A673 (cell line): ENCODE measurements at regions not wholly inside any gene's neighbourhood (a gene's known extent, or its start where the extent isn't known, plus 50 kb on each side); places are given as distances from the start of the nearest gene placed in this dataset.

Source experiments
- BruUV-seq: library from RNA; stranded (reverse); fragments of 400-500 nt; replicated peaks from 2 replicates; lab custom pipeline; 2021; lab: Mats Ljungman, UMichigan
- CTCF ChIA-PET: fragments of 300-600 bp; sonication (Branson Sonifier 250); formaldehyde crosslinking; loops from one replicate; lab custom pipeline; 2022; ENCODE audit warnings: antibody characterized with exemption; lab: Charles Lee
- POLR2A ChIA-PET: fragments of 300-600 bp; sonication (Branson Sonifier 250); formaldehyde crosslinking; loops from one replicate; lab custom pipeline; 2022; ENCODE audit warnings: antibody characterized with exemption; ENCODE audit not compliant: low non-redundant PET; lab: Charles Lee
- DNase-seq: peaks from one replicate; pipeline ENCODE4 v3.0.0-alpha.2; 2015; ENCODE audit warnings: low spot score
- H3K27ac ChIP-seq: fragments of 200-600 bp; sonication (generic); 2 replicates; pipeline ENCODE4 v1.5.1; 2016; ENCODE audit warnings: mixed run types, low read depth, mild to moderate bottlenecking, mixed read lengths, antibody characterized with exemption, low read length; ENCODE audit not compliant: poor library complexity, severe bottlenecking
- H3K27me3 ChIP-seq: fragments of 200-600 bp; sonication (generic); replicated peaks from 2 replicates; pipeline ENCODE4 v1.6.1; 2017; ENCODE audit warnings: mixed run types, low read depth, mild to moderate bottlenecking, mixed read lengths, antibody characterized with exemption, low read length; ENCODE audit not compliant: insufficient read depth, poor library complexity
- H3K36me3 ChIP-seq: fragments of 200-600 bp; sonication (generic); 2 replicates; pipeline ENCODE4 v1.6.1; 2016; ENCODE audit warnings: mixed run types, mild to moderate bottlenecking, mixed read lengths, antibody characterized with exemption, low read length; ENCODE audit not compliant: insufficient read depth, poor library complexity, severe bottlenecking
- H3K4me1 ChIP-seq: fragments of 200-600 bp; sonication (generic); 2 replicates; pipeline ENCODE4 v1.6.1; 2017; ENCODE audit warnings: mixed run types, mild to moderate bottlenecking, mixed read lengths, antibody characterized with exemption, low read length; ENCODE audit not compliant: insufficient read depth, poor library complexity, severe bottlenecking
- H3K4me3 ChIP-seq: fragments of 200-600 bp; sonication (generic); 2 replicates; pipeline ENCODE4 v1.5.1; 2016; ENCODE audit warnings: low read depth, mixed run types, mild to moderate bottlenecking, mixed read lengths, low read length; ENCODE audit not compliant: poor library complexity, severe bottlenecking
- H3K9me3 ChIP-seq: fragments of 200-600 bp; sonication (generic); 2 replicates; pipeline ENCODE4 v1.6.1; 2016; ENCODE audit warnings: mixed run types, low read depth, mild to moderate bottlenecking, mixed read lengths, antibody characterized with exemption, low read length; ENCODE audit not compliant: poor library complexity, severe bottlenecking
- CTCF ChIP-seq: fragments of 300-800, 200-600 bp; sonication (generic); conservative IDR thresholded peaks from 2 replicates; pipeline ENCODE4 v1.5.1; 2017; ENCODE audit warnings: low read depth, mild to moderate bottlenecking, antibody characterized with exemption, low read length, moderate library complexity, mixed read lengths
- EZH2 ChIP-seq: fragments of 200-600 bp; sonication (generic); IDR thresholded peaks from 2 replicates; pipeline ENCODE4 v1.6.1; 2017; ENCODE audit warnings: borderline replicate concordance, low read depth, mild to moderate bottlenecking, mixed read lengths, antibody characterized with exemption, low read length; ENCODE audit not compliant: poor library complexity, severe bottlenecking
- intact Hi-C: fragments of 100-400 bp; cut with micrococcal nuclease; formaldehyde crosslinking; loops from one replicate; pipeline ENCODE4 v1.10.0; 2022; ENCODE audit not compliant: unreplicated experiment

DNA sequence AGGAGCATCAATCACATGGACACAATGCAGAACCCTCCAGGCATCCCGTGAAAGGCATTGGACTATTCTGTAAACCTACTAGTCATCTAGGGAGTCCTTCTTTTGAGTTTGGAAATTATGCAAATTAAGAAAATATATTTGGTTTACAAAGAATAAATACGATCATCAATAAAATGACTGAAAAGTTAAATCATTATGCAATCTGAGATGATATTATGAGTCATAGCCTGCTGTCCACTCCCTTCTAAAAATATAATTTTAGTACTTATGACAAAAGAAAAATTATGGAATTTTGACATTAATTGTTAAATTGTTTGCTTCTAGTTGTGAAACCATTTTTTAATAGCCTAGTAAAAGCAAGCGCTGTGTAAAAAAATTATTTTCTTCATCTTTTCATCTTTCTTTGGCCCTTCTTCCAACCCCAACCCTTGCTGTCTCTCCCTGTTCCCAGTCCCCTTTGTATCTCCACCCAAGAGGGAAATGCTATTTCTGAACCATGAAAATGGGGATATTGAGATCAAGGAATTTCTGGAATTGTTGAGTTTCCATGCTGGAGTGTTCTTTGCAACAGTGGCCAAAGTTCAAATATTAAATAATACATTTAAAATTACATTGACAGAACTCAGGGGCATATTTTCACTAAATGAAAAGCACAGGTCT lies 599.8 kb downstream of the COL12A1 start:
- POLR2A ChIA-PET, result no interaction called here
- peaks cover 8% of the 10 kb centered on the region for H3K4me1 ChIP-seq
- intact Hi-C loops, result no loop called here

GRCh38 chr6:74604279-74604678 lies 601.6 kb downstream of the COL12A1 start:
- intact Hi-C loops, result no loop called here

More for the DNA sequence above, 599.8 kb downstream of the COL12A1 start:
- CTCF ChIA-PET, result no interaction called here
- DNase-seq, result no peak
- Histone ChIP-seq H3K9me3 (no peaks in the 10 kb centered on the region), H3K27me3 (no peaks in the 10 kb centered on the region), H3K27ac (no peak overlapping the region), H3K4me3 (no peak overlapping the region), H3K36me3 (no peaks in the 10 kb centered on the region)
- no TSS peak for BruUV-seq
- no peak for TF ChIP-seq CTCF
- no peak for TF ChIP-seq EZH2

DNA sequence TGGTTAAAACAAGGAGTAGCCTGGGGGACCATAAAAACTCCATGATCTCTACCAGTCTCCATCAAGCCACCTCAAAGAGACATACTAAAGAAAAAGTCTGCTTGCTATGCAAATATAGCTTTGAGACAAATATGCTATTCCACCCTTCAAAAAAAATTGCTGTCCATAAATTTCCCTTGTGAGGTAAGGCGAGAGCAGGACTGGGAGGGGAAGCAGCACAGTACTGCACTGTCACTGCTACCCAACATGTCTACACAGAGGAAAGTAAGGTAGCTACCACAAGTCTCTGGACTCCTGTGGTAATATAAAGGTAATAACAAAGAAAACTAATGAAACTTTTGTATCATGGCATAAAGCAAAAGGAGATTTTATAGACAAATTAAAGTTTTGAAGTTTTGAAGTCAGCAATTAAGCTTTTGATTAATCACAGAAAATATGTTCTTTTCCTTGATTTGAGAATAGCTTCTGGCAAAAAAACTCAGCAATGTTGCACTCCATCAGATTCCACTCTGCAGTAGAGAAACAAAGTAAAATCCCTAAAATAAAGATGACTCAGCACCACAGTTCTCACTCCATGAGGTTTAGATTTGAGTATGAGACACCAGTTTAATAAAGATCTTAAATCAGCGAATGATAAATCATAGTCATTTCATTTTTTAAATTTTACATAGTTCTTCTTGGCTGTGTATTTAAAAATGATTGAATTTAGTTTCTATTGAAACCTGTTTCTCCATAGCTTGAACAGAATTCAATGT lies 602.4 kb downstream of the COL12A1 start:
- POLR2A ChIA-PET, result no interaction called here
- Histone ChIP-seq H3K4me3 (no peak overlapping the region), H3K36me3 (no peaks in the 10 kb centered on the region), H3K27me3 (no peaks in the 10 kb centered on the region), H3K9me3 (no peaks in the 10 kb centered on the region), H3K27ac (no peak overlapping the region), H3K4me1 (peaks cover 8% of the 10 kb centered on the region)
- no peak for DNase-seq
- CTCF ChIA-PET, result no interaction called here
- no TSS peak for BruUV-seq
- TF ChIP-seq CTCF, result no peak
- TF ChIP-seq EZH2, result no peak
- intact Hi-C loops, result no loop called here

More at GRCh38 chr6:74604279-74604678, 601.6 kb downstream of the COL12A1 start:
- TF ChIP-seq EZH2 (no peak), CTCF (no peak)
- POLR2A ChIA-PET, result interaction anchor here (0.6 kb wide), 1 partner anchor 719 kb away, joined by 13 read pairs; no protein-coding TSS in a partner anchor
- BruUV-seq, result no TSS peak
- Histone ChIP-seq H3K9me3 (no peaks in the 10 kb centered on the region), H3K27ac (no peak overlapping the region), H3K4me1 (peaks cover 8% of the 10 kb centered on the region), H3K36me3 (no peaks in the 10 kb centered on the region), H3K4me3 (no peak overlapping the region), H3K27me3 (no peaks in the 10 kb centered on the region)
- DNase-seq, result no peak
- CTCF ChIA-PET, result no interaction called here
